HL-60 (cell line): ENCODE measurements at regions not wholly inside any gene's neighbourhood (a gene's known extent, or its start where the extent isn't known, plus 50 kb on each side); places are given as distances from the start of the nearest gene placed in this dataset.

Source experiments
- DNase-seq, 2 experiments: peaks; one replicate each; pipeline ENCODE4 v3.0.0-alpha.2; 2010 to 2020; ENCODE audit warnings: low read depth in 1 of 2, low spot score in 1 of 2
- H3K27ac ChIP-seq: fragments of 250-450 bp; sonication (Bioruptor Pico); replicated peaks from 2 replicates; pipeline ENCODE4 v1.5.1; 2020; ENCODE audit warnings: mild to moderate bottlenecking, moderate library complexity
- H3K27me3 ChIP-seq: fragments of 250-450 bp; sonication (Bioruptor Pico); 2 replicates; pipeline ENCODE4 v1.5.1; 2021; ENCODE audit warnings: mild to moderate bottlenecking, moderate library complexity; ENCODE audit not compliant: insufficient read depth, poor library complexity, severe bottlenecking
- H3K4me3 ChIP-seq: replicated peaks from 2 replicates; pipeline ENCODE4 v1.5.1; 2011; ENCODE audit warnings: mild to moderate bottlenecking, control low read depth, low read length; ENCODE audit not compliant: insufficient read depth
- GABPA ChIP-seq: IDR thresholded peaks from 2 replicates; pipeline ENCODE4 v1.6.1; 2012; ENCODE audit warnings: low read depth
- POLR2AphosphoS5 ChIP-seq: IDR thresholded peaks from 2 replicates; pipeline ENCODE4 v1.6.1; 2012; ENCODE audit warnings: low read depth
- SPI1 ChIP-seq: IDR thresholded peaks from 2 replicates; pipeline ENCODE4 v1.6.1; 2012; ENCODE audit warnings: low read depth, mild to moderate bottlenecking, borderline replicate concordance
- TF ChIP-seq, protein P1 (sequence below): IDR thresholded peaks from 2 replicates; pipeline ENCODE4 v1.6.1; 2012; ENCODE audit warnings: low read depth; ENCODE audit not compliant: insufficient replicate concordance
- TF ChIP-seq, protein P2 (sequence below): IDR thresholded peaks from one replicate; pipeline ENCODE4 v1.5.1; 2011; ENCODE audit warnings: low read length, control low read depth, inconsistent platforms; ENCODE audit not compliant: insufficient read depth

DNA sequence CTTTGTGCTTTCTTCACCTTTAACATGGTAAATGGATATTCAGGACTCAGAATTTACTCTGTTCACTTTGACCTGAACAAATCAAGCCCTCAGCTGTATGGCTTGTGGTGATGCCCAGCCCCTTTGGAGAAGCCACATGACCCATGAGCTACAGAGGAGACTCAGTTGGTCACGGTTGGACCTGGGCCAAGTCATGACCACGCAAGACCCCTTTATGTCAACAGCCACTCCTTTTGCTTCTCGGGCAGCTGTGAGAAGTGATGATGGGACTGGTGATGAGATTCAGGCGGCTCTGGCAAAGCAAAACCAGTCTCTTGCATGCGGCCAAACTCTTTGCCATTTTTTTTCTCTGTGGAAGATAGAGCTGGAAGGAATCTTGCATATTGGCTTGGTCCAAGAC, 96.5 kb upstream of the AJAP1 start:
- H3K27ac ChIP-seq = no peak overlapping the region
- TF ChIP-seq, protein P1, sequence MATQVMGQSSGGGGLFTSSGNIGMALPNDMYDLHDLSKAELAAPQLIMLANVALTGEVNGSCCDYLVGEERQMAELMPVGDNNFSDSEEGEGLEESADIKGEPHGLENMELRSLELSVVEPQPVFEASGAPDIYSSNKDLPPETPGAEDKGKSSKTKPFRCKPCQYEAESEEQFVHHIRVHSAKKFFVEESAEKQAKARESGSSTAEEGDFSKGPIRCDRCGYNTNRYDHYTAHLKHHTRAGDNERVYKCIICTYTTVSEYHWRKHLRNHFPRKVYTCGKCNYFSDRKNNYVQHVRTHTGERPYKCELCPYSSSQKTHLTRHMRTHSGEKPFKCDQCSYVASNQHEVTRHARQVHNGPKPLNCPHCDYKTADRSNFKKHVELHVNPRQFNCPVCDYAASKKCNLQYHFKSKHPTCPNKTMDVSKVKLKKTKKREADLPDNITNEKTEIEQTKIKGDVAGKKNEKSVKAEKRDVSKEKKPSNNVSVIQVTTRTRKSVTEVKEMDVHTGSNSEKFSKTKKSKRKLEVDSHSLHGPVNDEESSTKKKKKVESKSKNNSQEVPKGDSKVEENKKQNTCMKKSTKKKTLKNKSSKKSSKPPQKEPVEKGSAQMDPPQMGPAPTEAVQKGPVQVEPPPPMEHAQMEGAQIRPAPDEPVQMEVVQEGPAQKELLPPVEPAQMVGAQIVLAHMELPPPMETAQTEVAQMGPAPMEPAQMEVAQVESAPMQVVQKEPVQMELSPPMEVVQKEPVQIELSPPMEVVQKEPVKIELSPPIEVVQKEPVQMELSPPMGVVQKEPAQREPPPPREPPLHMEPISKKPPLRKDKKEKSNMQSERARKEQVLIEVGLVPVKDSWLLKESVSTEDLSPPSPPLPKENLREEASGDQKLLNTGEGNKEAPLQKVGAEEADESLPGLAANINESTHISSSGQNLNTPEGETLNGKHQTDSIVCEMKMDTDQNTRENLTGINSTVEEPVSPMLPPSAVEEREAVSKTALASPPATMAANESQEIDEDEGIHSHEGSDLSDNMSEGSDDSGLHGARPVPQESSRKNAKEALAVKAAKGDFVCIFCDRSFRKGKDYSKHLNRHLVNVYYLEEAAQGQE = no peak
- TF ChIP-seq POLR2AphosphoS5 (no peak), SPI1 (no peak), GABPA (no peak)
- TF ChIP-seq, protein P2, sequence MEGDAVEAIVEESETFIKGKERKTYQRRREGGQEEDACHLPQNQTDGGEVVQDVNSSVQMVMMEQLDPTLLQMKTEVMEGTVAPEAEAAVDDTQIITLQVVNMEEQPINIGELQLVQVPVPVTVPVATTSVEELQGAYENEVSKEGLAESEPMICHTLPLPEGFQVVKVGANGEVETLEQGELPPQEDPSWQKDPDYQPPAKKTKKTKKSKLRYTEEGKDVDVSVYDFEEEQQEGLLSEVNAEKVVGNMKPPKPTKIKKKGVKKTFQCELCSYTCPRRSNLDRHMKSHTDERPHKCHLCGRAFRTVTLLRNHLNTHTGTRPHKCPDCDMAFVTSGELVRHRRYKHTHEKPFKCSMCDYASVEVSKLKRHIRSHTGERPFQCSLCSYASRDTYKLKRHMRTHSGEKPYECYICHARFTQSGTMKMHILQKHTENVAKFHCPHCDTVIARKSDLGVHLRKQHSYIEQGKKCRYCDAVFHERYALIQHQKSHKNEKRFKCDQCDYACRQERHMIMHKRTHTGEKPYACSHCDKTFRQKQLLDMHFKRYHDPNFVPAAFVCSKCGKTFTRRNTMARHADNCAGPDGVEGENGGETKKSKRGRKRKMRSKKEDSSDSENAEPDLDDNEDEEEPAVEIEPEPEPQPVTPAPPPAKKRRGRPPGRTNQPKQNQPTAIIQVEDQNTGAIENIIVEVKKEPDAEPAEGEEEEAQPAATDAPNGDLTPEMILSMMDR = no peak
- H3K27me3 ChIP-seq = no peaks in the 10 kb centered on the region

DNA sequence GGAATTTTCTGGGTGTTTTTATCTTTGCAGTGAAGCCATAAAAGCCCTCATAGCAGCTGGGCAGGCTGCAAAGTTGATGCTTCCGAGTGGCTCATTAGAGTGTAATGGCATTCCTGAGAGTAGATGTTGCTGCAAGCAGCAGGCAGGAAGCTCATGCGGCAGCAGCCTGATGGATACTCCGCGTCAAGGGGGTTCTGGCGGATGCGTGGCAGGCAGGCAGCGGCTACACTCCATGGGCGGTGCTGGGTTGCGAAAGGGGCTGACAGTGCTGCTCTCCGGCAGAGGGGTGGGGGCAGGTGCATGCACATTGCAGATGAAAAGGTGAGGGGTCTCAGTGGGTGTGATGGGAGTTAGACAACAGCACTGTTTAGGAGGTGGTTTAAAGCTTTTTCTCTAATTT, 93.2 kb upstream of the AJAP1 start:
- no peaks in the 10 kb centered on the region for H3K27me3 ChIP-seq
- no peak overlapping the region for H3K27ac ChIP-seq
- no peak for DNase-seq
- H3K4me3 ChIP-seq = no peak overlapping the region
- TF ChIP-seq, protein P1 = no peak
- TF ChIP-seq POLR2AphosphoS5 = no peak
- TF ChIP-seq, protein P2 = no peak
- no peak for TF ChIP-seq GABPA
- no peak for TF ChIP-seq SPI1

More for the DNA sequence above, 96.5 kb upstream of the AJAP1 start:
- no peak for DNase-seq
- no peak overlapping the region for H3K4me3 ChIP-seq

- Histone ChIP-seq H3K27me3 (no peaks in the 10 kb centered on the region), H3K27ac (no peak overlapping the region), H3K4me3 (no peak overlapping the region)
- TF ChIP-seq, protein P2 = no peak
- TF ChIP-seq, protein P1 = no peak
- TF ChIP-seq GABPA = no peak
- TF ChIP-seq POLR2AphosphoS5 = no peak
- no peak for TF ChIP-seq SPI1
- DNase-seq = no peak
Measured at GRCh38 chr1:4562321-4562720, 92.1 kb upstream of the AJAP1 start.
